Activated CD8-positive, alpha-beta memory T cell treated with anti-CD3 and anti-CD28 coated beads for 36 hours (primary cell): ENCODE measurements at regions not wholly inside any gene's neighbourhood (a gene's known extent, or its start where the extent isn't known, plus 50 kb on each side); places are given as distances from the start of the nearest gene placed in this dataset.
"Not testable (repeated sequence)": the region's sequence is repeated elsewhere in the genome, so short reads cannot be mapped to it uniquely, and the experiment has no call there.

Experiments
- CTCF ChIA-PET: fragments of 350-600 bp; sonication (Branson Sonifier 250); formaldehyde crosslinking; loops from one replicate; lab custom pipeline; 2021; ENCODE audit warnings: antibody characterized with exemption; lab: Charles Lee
- POLR2A ChIA-PET: fragments of 350-600 bp; sonication (Branson Sonifier 250); formaldehyde crosslinking; loops from one replicate; lab custom pipeline; 2021; ENCODE audit warnings: antibody characterized with exemption; lab: Charles Lee

DNA sequence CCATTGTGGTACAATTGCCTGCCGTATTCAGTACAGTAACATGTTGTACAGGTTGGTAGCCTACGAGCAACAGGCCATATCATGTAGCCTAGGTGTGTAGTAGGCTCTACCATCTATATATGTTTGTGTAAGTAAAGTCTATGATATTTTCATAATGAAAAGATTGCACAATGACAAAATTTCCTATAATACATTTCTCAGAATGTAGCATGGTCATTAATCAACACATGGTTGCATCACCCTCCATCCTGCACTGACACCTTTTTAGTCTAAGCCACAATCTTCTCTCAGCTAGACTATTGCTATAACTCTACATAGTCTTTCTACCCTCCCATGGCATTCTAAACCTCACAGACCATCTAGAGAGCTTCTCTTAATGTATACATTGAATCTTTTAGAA lies 158.5 kb upstream of the HMGA2 start:
- POLR2A ChIA-PET = no interaction called here
- CTCF ChIA-PET = no interaction called here

DNA sequence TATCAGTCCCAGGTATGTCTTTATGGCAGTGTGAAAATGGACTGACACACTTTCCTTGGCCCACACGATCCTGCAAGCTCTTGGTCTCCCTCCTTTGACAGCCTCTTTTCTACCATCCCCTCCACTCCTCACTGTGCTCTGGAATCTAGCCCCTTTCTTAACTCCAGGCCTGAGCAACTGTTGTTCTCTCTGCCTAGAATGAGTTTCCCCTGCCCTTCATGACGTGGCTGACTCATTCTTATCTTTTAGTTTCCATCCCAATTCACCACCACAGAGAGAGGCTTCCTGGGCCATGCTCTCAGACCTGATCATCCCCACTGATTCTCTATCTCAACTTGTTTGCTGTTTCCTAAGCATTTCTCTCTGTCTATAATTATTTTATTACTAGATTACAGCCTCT lies 157.4 kb upstream of the HMGA2 start:
- POLR2A ChIA-PET = no interaction called here
- CTCF ChIA-PET = no interaction called here

DNA sequence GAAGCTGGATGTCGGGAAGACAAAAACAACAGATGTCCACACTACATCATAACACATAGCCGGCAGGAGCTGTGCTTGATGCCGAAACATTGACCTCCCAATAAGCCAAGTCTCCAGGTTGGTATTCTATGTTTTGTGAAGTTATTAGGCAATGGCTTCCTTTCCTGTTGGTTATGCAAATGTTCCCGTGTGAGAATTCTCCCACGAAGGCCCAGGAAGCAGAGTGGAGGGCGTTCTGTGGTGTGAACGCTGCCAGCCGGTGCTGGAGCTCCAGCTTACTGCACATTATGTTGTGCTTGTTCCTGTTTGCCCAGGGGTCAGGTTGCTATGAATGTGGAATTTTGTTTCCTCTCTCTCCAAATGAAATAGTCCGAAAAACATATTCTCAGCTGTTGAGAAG lies 156.4 kb upstream of the HMGA2 start:
- POLR2A ChIA-PET = no interaction called here
- CTCF ChIA-PET = no interaction called here

DNA sequence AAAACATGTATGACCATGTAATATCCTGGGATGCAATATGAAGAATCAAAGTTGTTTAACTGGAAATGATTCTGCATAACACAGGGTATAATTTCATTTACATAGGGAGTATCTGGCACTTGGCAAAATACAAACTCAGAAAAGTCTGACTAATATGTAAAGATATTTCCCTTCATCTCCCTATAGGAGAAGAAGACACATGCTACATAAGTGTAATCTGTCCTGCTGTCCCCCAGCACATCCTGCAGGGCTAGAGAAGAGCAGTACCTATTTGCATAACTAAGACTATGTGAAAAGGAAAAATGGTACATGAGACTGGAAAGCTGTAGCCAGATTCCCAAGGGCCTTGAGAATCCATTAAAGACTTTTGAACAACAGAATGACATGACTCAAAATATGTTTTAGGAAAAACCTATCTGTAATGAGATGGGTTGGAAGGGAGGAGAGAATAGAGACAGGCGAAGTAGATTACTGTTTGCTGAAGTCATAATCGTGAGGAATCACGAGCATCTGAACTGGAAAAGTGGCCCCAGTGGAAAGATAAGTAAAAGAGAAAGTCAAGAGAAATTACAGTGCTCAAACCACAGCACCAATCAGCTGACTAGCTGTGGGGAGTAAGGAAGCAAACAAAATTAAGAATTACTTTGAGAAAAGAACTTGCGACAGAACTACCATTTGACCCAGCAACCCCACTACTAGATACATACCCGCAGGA lies 155.1 kb upstream of the HMGA2 start:
- ChIA-PET CTCF (no interaction called here), POLR2A (no interaction called here)

DNA sequence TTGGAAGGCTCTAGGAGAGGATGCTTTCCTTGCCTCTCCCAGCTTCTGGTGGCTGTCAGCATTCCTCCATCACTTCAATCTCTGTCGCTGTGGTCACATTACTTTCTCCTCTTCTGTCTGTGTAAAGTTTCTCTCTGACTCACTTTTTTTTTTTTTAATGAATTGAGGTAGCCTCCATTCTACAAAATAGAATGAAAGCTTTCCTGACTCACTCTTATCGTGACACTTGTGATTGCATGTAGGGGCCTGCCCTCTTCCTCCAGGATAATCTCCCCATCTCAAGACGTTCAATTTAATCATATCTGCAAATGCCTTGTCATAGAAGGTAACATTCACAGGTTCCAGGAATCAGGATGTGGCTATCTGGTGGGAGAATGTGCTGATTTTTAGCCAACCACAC lies 153.5 kb upstream of the HMGA2 start:
- POLR2A ChIA-PET = no interaction called here
- CTCF ChIA-PET = no interaction called here

DNA sequence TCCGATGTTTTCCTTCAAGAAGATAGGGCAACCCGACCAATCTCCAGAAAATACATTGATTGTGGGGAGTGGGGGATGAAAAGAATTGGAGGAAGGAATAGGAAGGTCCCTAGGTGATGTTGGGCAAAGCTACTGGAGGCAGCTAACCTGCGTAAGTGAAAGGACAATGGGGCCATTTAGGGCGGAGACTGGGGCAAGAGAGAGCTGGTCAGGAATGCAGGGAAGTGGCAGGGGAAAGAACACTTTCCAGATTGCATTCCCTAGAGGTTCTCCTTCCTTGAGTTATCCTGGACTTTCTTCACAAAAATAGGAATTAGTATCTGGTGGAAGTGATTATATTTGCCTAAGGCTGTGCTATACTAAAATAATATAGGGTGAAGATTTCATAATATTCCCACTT lies 151.8 kb upstream of the HMGA2 start:
- CTCF ChIA-PET = interaction anchor here (0.5 kb wide), 1 partner anchor 791 kb away, joined by 4 read pairs; no protein-coding TSS in a partner anchor
- POLR2A ChIA-PET = no interaction called here

DNA sequence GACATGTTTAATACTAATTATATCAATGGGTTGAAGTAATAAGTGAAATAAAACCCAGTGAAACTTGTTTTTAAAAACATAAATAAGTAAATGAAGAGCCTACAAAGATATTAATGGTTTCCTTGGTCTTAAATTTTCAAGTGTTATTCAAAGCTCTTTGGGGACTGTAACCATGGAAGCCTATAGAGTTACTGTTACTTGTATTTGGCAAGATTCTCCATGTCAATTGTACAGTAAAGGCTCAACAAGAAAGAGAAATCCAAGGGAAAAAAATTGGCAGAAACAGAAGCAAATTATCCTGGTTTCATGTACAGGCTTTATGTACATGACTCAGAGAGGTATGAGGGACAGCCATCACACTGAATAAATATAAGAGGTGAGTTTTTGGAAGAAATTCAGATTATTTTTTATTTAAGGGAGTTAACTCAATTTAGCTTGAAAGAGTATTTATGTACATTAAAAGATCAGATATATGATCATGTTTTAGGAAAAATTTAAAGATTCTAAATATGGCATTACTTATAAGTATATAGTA lies 151.1 kb upstream of the HMGA2 start:
- ChIA-PET POLR2A (no interaction called here), CTCF (interaction anchor here (0.5 kb wide), 1 partner anchor 791 kb away, joined by 4 read pairs; no protein-coding TSS in a partner anchor)

DNA sequence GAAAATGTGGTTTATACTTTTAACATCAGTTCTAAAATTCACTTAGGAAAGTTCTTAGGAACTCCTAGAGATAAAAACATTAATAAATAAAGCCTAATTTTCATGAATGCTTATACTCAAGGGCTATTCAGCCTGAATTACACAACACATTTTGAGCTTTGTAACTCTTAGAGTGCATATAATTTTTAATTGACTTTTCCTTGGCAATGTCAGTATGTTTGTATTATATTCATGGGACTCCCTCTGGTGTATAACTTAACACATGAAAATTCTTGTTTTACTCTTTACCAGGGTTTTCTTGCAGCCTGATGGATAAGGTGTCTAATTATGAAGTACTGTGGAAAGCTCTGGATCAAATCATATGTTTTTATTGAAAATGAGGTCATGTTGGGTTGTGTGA lies 150.6 kb upstream of the HMGA2 start:
- ChIA-PET CTCF (no interaction called here), POLR2A (no interaction called here)

DNA sequence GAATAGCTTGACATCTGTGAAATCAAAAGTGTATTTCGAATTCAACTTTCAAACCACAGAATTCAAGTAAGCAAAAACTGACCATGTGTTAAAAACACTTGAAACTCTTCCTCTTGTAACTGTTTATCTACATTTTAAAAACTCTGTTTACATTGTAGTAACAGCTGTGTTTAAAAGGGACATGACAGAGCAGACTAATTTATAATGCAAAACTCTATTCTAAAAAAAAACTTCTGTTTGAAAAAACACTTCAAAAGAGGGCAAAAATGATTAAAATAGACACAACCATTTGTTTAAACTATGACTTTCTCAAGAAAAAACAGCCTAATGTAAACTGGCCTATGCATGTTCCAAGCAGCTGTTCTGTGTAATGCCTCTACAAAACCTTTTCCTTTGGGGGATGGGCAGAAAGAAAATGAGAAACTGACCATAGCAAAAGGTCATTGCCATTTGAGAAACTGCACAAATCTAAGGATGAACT lies 149.1 kb upstream of the HMGA2 start:
- POLR2A ChIA-PET = no interaction called here
- CTCF ChIA-PET = no interaction called here

DNA sequence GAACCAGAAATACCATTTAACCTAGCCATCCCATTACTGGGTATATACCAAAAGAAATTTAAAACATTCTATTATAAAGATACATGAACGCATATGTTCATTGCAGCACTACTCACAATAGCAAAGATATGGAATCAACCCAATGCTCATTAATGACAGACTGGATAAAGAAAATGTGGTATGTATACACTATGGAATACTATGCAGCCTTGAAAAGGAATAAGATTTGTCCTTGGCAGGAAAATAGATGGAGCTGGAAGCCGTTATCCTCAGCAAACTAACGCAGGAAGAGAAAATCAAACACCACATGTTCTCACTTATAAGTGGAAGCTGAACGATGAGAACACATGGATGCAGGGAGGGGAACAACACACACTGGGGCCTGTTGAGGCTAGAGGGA lies 146.1 kb upstream of the HMGA2 start:
- POLR2A ChIA-PET, CTCF ChIA-PET: not testable (repeated sequence)

DNA sequence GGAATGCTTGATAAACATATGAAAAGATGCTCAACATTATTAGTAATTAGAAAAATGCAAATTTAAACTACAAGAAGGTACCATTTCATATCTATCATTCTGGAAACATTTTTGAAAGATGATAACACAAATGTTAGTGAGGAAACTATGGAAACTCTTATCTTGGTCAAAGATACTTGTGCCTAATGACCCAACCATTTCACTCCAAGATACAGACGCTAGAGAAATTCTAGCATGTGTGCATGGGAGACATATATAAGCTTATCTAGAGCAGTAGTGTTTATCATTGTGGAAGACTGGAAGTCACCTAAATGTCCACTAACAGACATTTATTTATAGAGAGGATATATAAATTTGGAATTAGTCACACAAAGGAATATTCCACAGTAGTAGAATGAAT lies 143.1 kb upstream of the HMGA2 start:
- ChIA-PET POLR2A (no interaction called here), CTCF (no interaction called here)

DNA sequence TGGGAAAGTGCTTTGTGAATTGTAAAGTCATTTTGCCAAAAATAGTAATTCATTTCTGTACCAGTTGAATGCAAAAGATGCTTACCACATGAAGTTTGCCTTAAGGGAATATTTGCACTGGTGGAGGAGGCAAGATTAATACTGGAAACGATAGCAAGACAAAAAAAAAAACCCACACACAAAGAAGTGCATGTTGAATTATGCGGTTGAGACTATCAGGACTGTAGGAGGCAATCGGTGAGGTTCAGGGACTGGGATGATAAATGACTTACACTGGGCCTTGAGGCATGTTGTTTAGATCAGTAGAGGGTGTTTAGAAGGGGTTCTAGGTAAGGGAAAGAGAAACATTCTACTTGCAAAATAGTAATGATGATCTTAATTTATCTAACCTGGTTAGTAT lies 142.2 kb upstream of the HMGA2 start:
- ChIA-PET POLR2A (no interaction called here), CTCF (no interaction called here)

DNA sequence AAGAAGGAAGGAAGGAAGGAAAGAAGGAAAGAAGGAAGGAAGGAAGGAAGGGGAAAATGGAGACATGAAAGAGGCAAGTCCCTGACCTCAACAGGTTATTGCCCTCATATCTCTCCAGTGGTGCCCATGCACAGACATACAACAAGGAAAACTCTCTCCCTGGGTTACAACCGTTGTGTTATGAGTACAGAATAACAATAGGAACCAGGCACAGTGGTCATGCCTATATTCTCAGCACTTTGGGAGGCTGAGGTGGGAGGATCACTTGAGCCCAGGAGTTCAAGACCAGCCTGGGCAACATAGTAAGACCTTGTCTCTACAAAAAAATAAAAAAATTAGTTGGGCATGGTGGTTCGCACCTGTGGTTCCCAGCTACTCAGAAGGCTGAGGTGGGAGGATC lies 139.4 kb upstream of the HMGA2 start:
- ChIA-PET POLR2A (no interaction called here), CTCF (interaction anchor here (0.6 kb wide), 1 partner anchor 45 kb away, joined by 3 read pairs; no protein-coding TSS in a partner anchor)

DNA sequence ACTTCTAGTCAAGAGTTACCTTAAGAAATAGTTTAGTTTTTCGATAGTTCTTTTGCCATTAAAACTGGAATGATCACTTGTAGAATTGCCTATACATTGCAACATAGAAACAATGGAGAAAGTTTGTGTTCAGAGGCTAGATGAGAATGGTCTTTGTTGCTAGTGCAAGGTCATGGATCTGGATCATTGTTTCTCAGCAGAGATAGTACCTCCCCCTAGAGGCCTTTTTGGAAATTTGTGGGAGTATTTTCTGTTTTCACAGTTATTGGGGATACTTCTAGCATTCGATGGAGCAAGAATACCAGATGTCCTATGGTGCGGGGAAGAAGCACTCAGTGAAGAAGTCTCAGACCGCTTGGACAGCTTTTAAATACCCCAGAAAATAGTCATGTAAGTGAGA lies 138.8 kb upstream of the HMGA2 start:
- ChIA-PET CTCF (no interaction called here), POLR2A (no interaction called here)

DNA sequence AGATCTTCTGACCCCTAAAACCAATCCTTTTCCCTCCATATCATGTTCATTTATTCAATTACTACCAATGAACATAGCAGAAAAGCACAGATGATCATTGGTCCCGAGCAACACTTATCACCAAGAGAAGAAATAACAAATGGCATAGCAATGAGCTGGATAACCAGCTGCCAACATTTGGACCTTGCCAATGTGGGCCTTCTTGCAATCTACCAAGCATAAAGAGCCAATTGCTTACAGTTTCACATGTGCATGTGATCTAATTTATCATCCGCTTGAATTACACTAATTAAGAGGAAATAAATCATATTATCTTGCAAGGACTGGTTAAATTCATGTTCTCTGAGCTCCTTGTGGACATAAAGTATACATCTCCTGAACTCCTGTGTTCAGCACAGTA lies 134.8 kb upstream of the HMGA2 start:
- ChIA-PET POLR2A (no interaction called here), CTCF (no interaction called here)

DNA sequence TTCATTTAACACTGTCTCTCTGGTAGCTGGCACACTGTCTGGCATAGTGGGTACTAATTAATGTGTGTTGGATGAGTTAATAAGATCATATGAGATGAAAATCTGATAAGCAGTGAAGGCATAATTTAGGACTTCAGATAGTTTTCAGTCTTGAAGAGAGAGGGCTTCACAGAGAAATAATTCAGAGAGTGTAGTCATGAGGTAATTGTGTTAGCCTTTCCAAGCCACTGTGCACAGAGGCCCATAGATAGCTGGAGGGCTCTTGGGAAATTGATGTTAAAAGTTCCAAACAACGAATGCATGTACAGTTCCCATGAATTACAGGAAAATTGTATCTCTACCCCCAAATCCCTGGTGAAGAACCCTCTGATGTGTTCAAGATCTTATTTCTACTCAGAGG lies 133.8 kb upstream of the HMGA2 start:
- ChIA-PET POLR2A (no interaction called here), CTCF (no interaction called here)

DNA sequence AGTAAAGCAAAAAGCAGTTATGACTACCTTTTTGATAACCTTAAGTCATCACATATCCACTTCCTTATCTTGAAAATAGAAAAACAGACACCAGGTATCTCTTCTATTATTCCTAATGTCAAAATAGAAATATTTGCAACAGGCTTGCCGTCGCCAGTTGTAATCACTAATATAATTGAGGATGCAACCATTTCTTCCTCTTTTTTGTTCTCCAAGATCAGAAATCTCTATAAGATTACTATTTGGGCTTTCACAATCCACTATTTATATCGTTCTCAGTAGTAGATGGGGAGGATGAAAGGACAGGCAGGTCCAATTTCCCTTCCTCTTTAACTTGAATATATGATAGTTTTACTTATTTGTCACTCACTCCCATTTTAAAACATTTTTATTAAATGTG lies 130.2 kb upstream of the HMGA2 start:
- POLR2A ChIA-PET = no interaction called here
- CTCF ChIA-PET = no interaction called here

DNA sequence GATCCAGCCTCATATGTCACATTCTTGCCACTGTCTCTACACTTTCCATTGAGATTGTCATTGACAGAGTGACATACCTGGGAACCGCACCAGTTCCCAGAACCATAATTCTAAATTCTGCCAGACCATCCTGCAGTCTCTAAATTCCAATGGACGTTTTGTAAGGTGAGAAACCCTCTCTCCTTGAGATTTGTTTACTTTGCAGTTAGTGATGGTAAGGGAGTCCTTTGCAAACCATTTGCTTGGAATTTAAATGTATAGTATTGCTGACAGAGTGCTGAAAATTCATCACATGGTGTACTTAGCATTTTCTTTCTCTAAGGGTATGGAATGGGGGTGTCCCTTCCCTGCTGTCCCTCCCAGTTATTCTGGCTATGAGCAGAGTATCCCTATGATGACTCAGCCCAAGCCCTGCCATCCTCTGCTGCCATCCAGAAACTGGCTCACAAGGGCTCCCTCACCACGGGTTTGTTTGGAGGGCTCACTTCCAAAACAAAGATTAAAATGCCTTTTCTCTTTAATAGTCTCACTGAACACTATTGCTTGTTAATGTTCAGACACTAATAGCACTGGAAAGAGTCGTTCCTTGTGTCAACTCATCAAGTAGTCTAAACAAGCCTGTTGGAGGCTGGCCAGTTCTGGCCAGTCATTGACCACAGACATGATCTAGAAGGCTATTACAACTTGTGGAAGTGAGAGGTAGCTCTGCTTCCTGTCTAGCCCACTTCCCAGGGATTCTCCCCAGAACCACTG lies 129.0 kb upstream of the HMGA2 start:
- POLR2A ChIA-PET = no interaction called here

DNA sequence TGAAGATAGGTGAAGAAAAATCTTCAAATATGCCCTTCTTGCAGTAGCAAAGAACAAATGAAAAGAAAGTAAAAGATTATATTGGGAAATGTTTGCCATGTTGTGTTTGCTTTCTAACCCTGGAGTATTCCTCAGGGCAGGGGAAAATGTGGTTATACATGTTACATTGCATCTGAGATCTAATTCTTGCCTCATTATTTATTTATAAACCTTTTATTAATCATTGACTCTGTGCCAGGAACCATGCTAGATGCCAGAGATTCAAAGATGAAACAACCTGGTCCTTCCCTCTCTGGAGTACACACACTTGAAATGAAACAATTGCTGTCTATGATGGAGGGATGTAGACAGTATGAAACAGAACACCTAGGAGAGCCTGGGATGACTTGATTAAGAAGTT lies 128.1 kb upstream of the HMGA2 start:
- ChIA-PET CTCF (interaction anchor here (1.1 kb wide), 1 partner anchor 94 kb away, joined by 4 read pairs; no protein-coding TSS in a partner anchor), POLR2A (no interaction called here)

More for the DNA sequence above, 129.0 kb upstream of the HMGA2 start:
- CTCF ChIA-PET = no interaction called here

DNA sequence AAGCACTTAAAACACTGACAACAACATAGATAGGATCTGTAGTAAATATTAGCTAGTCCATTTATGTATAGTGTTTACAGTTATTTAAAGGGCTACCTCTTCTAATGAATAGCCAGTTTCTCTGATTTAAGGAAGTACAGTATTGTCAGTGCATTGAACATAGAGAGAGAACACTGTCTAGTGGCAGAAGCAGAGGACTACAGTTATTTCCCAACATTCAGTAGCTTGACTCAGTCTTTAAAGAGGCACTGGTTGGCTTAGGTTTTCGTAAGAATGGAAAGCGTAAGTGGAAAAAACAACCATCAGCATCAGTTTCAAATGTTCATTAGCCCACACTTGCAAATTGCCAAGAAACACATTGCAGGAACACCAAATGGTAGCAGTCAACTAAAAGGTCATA lies 125.0 kb upstream of the HMGA2 start:
- ChIA-PET CTCF (no interaction called here), POLR2A (no interaction called here)

DNA sequence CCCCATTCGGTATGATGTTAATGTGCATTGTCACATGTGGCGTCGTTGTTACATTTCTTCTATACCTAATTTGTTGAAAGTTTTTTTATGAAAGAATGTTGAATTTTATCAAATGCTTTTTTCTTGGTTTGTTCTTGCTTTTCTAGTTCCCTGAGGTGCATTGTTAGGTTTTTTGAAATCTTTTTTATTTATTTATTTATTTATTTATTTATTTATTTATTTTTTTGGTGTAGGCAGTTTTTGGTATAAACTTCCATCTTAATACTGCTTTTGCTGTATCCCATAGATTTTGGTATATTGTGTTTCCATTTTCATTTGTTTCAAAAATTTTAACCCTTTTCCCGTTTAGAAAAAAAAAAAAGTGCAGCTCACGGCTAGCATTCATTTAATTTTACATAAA lies 121.1 kb upstream of the HMGA2 start:
- ChIA-PET POLR2A (no interaction called here), CTCF (no interaction called here)
